ENCODE measurements at regions not wholly inside any gene's neighbourhood (a gene's known extent, or its start where the extent isn't known, plus 50 kb on each side); places are given as distances from the start of the nearest gene placed in this dataset.

GRCh38 chr7:42753367-42753766, 158.5 kb downstream of the C7orf25 start:
- intact Hi-C loops (cut with DNase I) = no loop called here
- no peaks in the 10 kb centered on the region for H3K36me3 ChIP-seq
- no peaks in the 10 kb centered on the region for H3K4me1 ChIP-seq
- H3K9me3 ChIP-seq = no peaks in the 10 kb centered on the region
- no peak overlapping the region for H3K27ac ChIP-seq
- ATAC-seq (no peak), DNase-seq (no peak)
- no peak overlapping the region for H3K4me3 ChIP-seq
- TF ChIP-seq, protein P1, sequence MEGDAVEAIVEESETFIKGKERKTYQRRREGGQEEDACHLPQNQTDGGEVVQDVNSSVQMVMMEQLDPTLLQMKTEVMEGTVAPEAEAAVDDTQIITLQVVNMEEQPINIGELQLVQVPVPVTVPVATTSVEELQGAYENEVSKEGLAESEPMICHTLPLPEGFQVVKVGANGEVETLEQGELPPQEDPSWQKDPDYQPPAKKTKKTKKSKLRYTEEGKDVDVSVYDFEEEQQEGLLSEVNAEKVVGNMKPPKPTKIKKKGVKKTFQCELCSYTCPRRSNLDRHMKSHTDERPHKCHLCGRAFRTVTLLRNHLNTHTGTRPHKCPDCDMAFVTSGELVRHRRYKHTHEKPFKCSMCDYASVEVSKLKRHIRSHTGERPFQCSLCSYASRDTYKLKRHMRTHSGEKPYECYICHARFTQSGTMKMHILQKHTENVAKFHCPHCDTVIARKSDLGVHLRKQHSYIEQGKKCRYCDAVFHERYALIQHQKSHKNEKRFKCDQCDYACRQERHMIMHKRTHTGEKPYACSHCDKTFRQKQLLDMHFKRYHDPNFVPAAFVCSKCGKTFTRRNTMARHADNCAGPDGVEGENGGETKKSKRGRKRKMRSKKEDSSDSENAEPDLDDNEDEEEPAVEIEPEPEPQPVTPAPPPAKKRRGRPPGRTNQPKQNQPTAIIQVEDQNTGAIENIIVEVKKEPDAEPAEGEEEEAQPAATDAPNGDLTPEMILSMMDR (IDR thresholded peaks at IDR 0.05) = no peak
- no peaks in the 10 kb centered on the region for H3K27me3 ChIP-seq

DNA sequence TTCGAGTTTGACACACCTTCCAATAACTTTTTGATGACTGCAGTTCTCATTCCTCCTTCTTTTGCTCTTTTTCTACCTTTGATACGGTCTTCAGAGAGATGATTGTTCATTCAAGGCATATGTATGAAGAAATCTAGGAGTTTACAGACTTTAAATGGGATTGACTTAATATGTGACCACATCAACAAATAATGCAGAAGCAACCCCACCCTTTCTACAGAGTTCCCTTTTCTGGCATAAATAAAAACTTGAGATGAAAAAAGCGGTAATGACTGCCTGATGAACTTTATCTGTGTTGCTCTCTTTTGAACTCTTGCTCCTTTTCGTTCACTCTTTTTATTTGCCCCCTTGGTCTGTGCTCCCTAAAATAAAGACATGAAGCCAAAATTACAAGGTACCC, 161.7 kb downstream of the C7orf25 start:
- intact Hi-C loops (cut with DNase I) = no loop called here
- no peaks in the 10 kb centered on the region for H3K9me3 ChIP-seq
- no peak overlapping the region for H3K4me3 ChIP-seq
- no peak for ATAC-seq
- H3K4me1 ChIP-seq = no peaks in the 10 kb centered on the region
- no peak for DNase-seq
- TF ChIP-seq, protein P1 (IDR thresholded peaks at IDR 0.05) = no peak
- no peaks in the 10 kb centered on the region for H3K36me3 ChIP-seq
- no peak overlapping the region for H3K27ac ChIP-seq
- no peaks in the 10 kb centered on the region for H3K27me3 ChIP-seq

DNA sequence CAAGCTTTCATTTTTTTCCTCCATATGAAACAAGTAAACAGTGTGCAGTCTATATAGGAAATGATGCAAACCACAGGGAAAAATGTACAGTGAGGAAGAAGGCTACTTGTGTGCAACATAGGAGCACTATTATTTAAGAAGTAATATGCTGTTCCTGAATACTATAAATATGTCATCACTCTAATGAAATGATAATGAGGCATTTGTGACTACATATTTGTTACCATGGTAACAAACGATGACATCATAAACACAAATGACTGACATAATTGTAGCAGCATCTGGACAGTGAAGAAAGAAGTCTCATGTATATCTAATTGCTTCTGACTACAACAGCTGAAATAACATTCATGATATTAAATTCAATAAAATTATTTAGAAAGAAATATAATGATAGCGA, 164.8 kb downstream of the C7orf25 start:
- H3K36me3 ChIP-seq = no peaks in the 10 kb centered on the region
- intact Hi-C loops (cut with DNase I) = no loop called here
- TF ChIP-seq, protein P1 (IDR thresholded peaks at IDR 0.05) = no peak
- ATAC-seq (no peak), DNase-seq (no peak)
- H3K9me3 ChIP-seq = no peaks in the 10 kb centered on the region
- H3K27me3 ChIP-seq = no peaks in the 10 kb centered on the region
- no peak overlapping the region for H3K4me3 ChIP-seq
- H3K27ac ChIP-seq = no peak overlapping the region
- no peaks in the 10 kb centered on the region for H3K4me1 ChIP-seq

DNA sequence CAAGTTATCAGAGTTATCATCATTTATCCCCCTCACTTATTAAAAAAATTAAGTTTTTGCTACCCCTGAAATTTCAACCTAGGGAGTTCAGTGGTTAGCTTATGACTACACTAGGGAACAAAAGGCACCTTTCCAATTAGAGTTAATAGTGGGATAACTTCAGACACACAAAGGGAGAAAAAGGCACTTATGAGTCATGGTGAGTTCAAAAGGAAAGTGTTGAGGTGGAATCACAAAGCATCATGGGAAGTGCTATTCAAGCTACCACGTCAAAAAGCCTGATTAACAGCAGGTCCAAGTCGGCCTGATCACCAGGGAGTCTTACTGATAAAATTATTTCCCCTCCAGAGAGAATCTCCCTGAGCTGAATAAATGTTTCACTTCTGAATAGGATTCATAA, 165.7 kb downstream of the C7orf25 start:
- TF ChIP-seq, protein P1 (IDR thresholded peaks at IDR 0.05) = no peak
- no peaks in the 10 kb centered on the region for H3K27me3 ChIP-seq
- DNase-seq (no peak), ATAC-seq (no peak)
- no peak overlapping the region for H3K4me3 ChIP-seq
- intact Hi-C loops (cut with DNase I) = no loop called here
- no peaks in the 10 kb centered on the region for H3K36me3 ChIP-seq
- no peaks in the 10 kb centered on the region for H3K4me1 ChIP-seq
- no peak overlapping the region for H3K27ac ChIP-seq
- H3K9me3 ChIP-seq = no peaks in the 10 kb centered on the region

GRCh38 chr7:42745357-42746059, 166.4 kb downstream of the C7orf25 start:
- DNase-seq (no peak), ATAC-seq (no peak)
- no peaks in the 10 kb centered on the region for H3K4me1 ChIP-seq
- TF ChIP-seq, protein P1 (IDR thresholded peaks at IDR 0.05) = peak in 1 of 2 donors; percentile 32
- no peaks in the 10 kb centered on the region for H3K9me3 ChIP-seq
- intact Hi-C loops (cut with DNase I) = no loop called here
- H3K4me3 ChIP-seq = no peak overlapping the region
- no peaks in the 10 kb centered on the region for H3K27me3 ChIP-seq
- H3K27ac ChIP-seq = no peak overlapping the region
- H3K36me3 ChIP-seq = no peaks in the 10 kb centered on the region
